ENCODE measurements at regions not wholly inside any gene's neighbourhood (a gene's known extent, or its start where the extent isn't known, plus 50 kb on each side); places are given as distances from the start of the nearest gene placed in this dataset.

- H3K4me1 ChIP-seq (ENCODE audit: insufficient read depth, low read length, severe bottlenecking): no peaks in the 10 kb centered on the region
- no peak for TF ChIP-seq EZH2 (IDR thresholded peaks at IDR 0.05; ENCODE audit: borderline replicate concordance, low read length)
- no peak for TF ChIP-seq CTCF (IDR thresholded peaks at IDR 0.05; ENCODE audit: low read length)
- H3K9me3 ChIP-seq (ENCODE audit: low read length): no peaks in the 10 kb centered on the region
- no peak overlapping the region for H2AFZ ChIP-seq (ENCODE audit: low read length)
- H3K4me2 ChIP-seq (ENCODE audit: low read length): no peak overlapping the region
- no peaks in the 10 kb centered on the region for H3F3A ChIP-seq (ENCODE audit: insufficient read depth, low read length)
- H3K4me3 ChIP-seq (ENCODE audit: low read depth, low read length, poor library complexity, severe bottlenecking): no peak overlapping the region
- no peaks in the 10 kb centered on the region for H3K9me2 ChIP-seq (ENCODE audit: low read depth, low read length)
- H3K36me3 ChIP-seq (ENCODE audit: insufficient read depth, low read length): no peaks in the 10 kb centered on the region
- H3K27me3 ChIP-seq (ENCODE audit: insufficient read depth, low read length): no peaks in the 10 kb centered on the region
- H3K27ac ChIP-seq (ENCODE audit: low read depth, low read length, poor library complexity, severe bottlenecking): no peak overlapping the region
- H3K79me2 ChIP-seq (ENCODE audit: insufficient read depth, low read length): no peaks in the 10 kb centered on the region
- no peaks in the 10 kb centered on the region for H4K20me1 ChIP-seq (ENCODE audit: insufficient read depth, low read length)
- no peak overlapping the region for H3K9ac ChIP-seq (ENCODE audit: low read length)
These were observed 878.5 kb downstream of the PCDH18 start for GRCh38 chr4:136653640-136654406.

GRCh38 chr4:136651932-136652331 lies 880.4 kb downstream of the PCDH18 start:
- Histone ChIP-seq H3K79me2 (ENCODE audit: insufficient read depth, low read length) (no peaks in the 10 kb centered on the region), H3K4me1 (ENCODE audit: insufficient read depth, low read length, severe bottlenecking) (no peaks in the 10 kb centered on the region), H3K4me3 (ENCODE audit: low read depth, low read length, poor library complexity, severe bottlenecking) (no peak overlapping the region), H3K27ac (ENCODE audit: low read depth, low read length, poor library complexity, severe bottlenecking) (no peak overlapping the region), H3K9me3 (ENCODE audit: low read length) (no peaks in the 10 kb centered on the region), H3F3A (ENCODE audit: insufficient read depth, low read length) (no peaks in the 10 kb centered on the region), H4K20me1 (ENCODE audit: insufficient read depth, low read length) (no peaks in the 10 kb centered on the region), H3K27me3 (ENCODE audit: insufficient read depth, low read length) (no peaks in the 10 kb centered on the region), H3K4me2 (ENCODE audit: low read length) (no peak overlapping the region), H2AFZ (ENCODE audit: low read length) (no peak overlapping the region), H3K36me3 (ENCODE audit: insufficient read depth, low read length) (no peaks in the 10 kb centered on the region), H3K9me2 (ENCODE audit: low read depth, low read length) (no peaks in the 10 kb centered on the region), H3K9ac (ENCODE audit: low read length) (no peak overlapping the region)
- TF ChIP-seq CTCF (IDR thresholded peaks at IDR 0.05; ENCODE audit: low read length) (no peak), EZH2 (IDR thresholded peaks at IDR 0.05; ENCODE audit: borderline replicate concordance, low read length) (no peak)

GRCh38 chr4:136651278-136651667 lies 881.0 kb downstream of the PCDH18 start:
- Histone ChIP-seq H3K4me1 (ENCODE audit: insufficient read depth, low read length, severe bottlenecking) (no peaks in the 10 kb centered on the region), H3K9me2 (ENCODE audit: low read depth, low read length) (no peaks in the 10 kb centered on the region), H3K27me3 (ENCODE audit: insufficient read depth, low read length) (no peaks in the 10 kb centered on the region), H3K9me3 (ENCODE audit: low read length) (no peaks in the 10 kb centered on the region), H3K4me3 (ENCODE audit: low read depth, low read length, poor library complexity, severe bottlenecking) (no peak overlapping the region), H3K4me2 (ENCODE audit: low read length) (no peak overlapping the region), H3K27ac (ENCODE audit: low read depth, low read length, poor library complexity, severe bottlenecking) (no peak overlapping the region), H3K79me2 (ENCODE audit: insufficient read depth, low read length) (no peaks in the 10 kb centered on the region), H3F3A (ENCODE audit: insufficient read depth, low read length) (no peaks in the 10 kb centered on the region), H2AFZ (ENCODE audit: low read length) (no peak overlapping the region), H4K20me1 (ENCODE audit: insufficient read depth, low read length) (no peaks in the 10 kb centered on the region), H3K36me3 (ENCODE audit: insufficient read depth, low read length) (no peaks in the 10 kb centered on the region), H3K9ac (ENCODE audit: low read length) (no peak overlapping the region)
- TF ChIP-seq CTCF (IDR thresholded peaks at IDR 0.05; ENCODE audit: low read length): no peak
- TF ChIP-seq EZH2 (IDR thresholded peaks at IDR 0.05; ENCODE audit: borderline replicate concordance, low read length): no peak

Data from OCI-LY1 (cell line).